Vagina (tissue), 2 donors: ENCODE measurements at regions not wholly inside any gene's neighbourhood (a gene's known extent, or its start where the extent isn't known, plus 50 kb on each side); places are given as distances from the start of the nearest gene placed in this dataset.

Experiments used
- CTCF ChIP-seq, 3 experiments: fragments of 450-650 bp in 2 of 3; fragments of 200-600 bp in 1 of 3; sonication (generic) in 1 of 3; IDR thresholded peaks; one replicate each; pipeline ENCODE4 v1.5.1; 2017 to 2019; ENCODE audit warnings: antibody characterized with exemption in 3 of 3, mild to moderate bottlenecking in 2 of 3, moderate library complexity in 2 of 3
- POLR2A ChIP-seq, 2 donors: fragments of 450-650 bp; IDR thresholded peaks; one replicate each; pipeline ENCODE4 v1.6.1; 2017; ENCODE audit warnings: antibody characterized with exemption in 2 of 2, mild to moderate bottlenecking in 2 of 2, moderate library complexity in 2 of 2
- POLR2AphosphoS5 ChIP-seq, 2 donors: sonication (generic); formaldehyde crosslinking; IDR thresholded peaks; one replicate each; pipeline ENCODE4 v1.9.0; 2017; ENCODE audit warnings: antibody characterized with exemption in 2 of 2, mild to moderate bottlenecking in 2 of 2, low read depth in 1 of 2; ENCODE audit not compliant: insufficient read depth in 1 of 2

GRCh38 chr9:126038790-126039189 lies 287.8 kb upstream of the MVB12B start:
- TF ChIP-seq CTCF (IDR thresholded peaks at IDR 0.05) (no peak), POLR2A (IDR thresholded peaks at IDR 0.05) (no peak), POLR2AphosphoS5 (IDR thresholded peaks at IDR 0.05; ENCODE audit: insufficient read depth in 1 of 2, low read depth in 1 of 2) (no peak)
